CD4-positive, alpha-beta T cell treated with Interferon alpha-2 for 1 hour (primary cell): ENCODE measurements at regions not wholly inside any gene's neighbourhood (a gene's known extent, or its start where the extent isn't known, plus 50 kb on each side); places are given as distances from the start of the nearest gene placed in this dataset.

Experiments
- DNase-seq, 2 donors: peaks; one replicate each; pipeline ENCODE4 v3.0.0-alpha.2; 2020 to 2022

- DNase-seq, result no peak
These were observed 69.3 kb upstream of the SOX4 start for GRCh38 chr6:21524201-21524600.

GRCh38 chr6:21526974-21527373 is 66.6 kb upstream of the SOX4 start:
- DNase-seq, result no peak

- no peak for DNase-seq
These were observed 65.8 kb upstream of the SOX4 start for GRCh38 chr6:21527731-21528130.

GRCh38 chr6:21529431-21529830 is 64.1 kb upstream of the SOX4 start:
- no peak for DNase-seq

- DNase-seq, result no peak
These were observed 62.2 kb upstream of the SOX4 start for GRCh38 chr6:21531393-21531792.

GRCh38 chr6:21533678-21534077 is 59.9 kb upstream of the SOX4 start:
- DNase-seq, result no peak

GRCh38 chr6:21536280-21536766 is 57.2 kb upstream of the SOX4 start:
- no peak for DNase-seq

- DNase-seq, result no peak
These were observed 55.9 kb upstream of the SOX4 start for GRCh38 chr6:21537637-21538036.

GRCh38 chr6:21538186-21538798 is 55.3 kb upstream of the SOX4 start:
- DNase-seq, result no peak

GRCh38 chr6:21539621-21540100 is 53.9 kb upstream of the SOX4 start:
- DNase-seq, result no peak
